ENCODE measurements at regions not wholly inside any gene's neighbourhood (a gene's known extent, or its start where the extent isn't known, plus 50 kb on each side); places are given as distances from the start of the nearest gene placed in this dataset.
A peak's percentile ranks its signal among the peaks of the same experiment; 100 is the strongest.

GRCh38 chr4:129623233-129623875 is 527.4 kb downstream of the C4orf33 start:
- FAIRE-seq (no peak), DNase-seq (ENCODE audit: low spot score in 2 of 2) (no peak)

- no peak for FAIRE-seq
Observed at GRCh38 chr4:129641179-129641578, 545.2 kb downstream of the C4orf33 start.

GRCh38 chr4:129645461-129645860 is 549.5 kb downstream of the C4orf33 start:
- FAIRE-seq (no peak), DNase-seq (ENCODE audit: low spot score in 2 of 2) (no peak)

More at GRCh38 chr4:129641179-129641578, 545.2 kb downstream of the C4orf33 start:
- DNase-seq (ENCODE audit: low spot score in 2 of 2) = peak in 1 of 2 donors; percentile 0

- FAIRE-seq = no peak
- DNase-seq (ENCODE audit: low spot score in 2 of 2) = no peak
Observed at GRCh38 chr4:129668092-129668491, 572.1 kb downstream of the C4orf33 start.

GRCh38 chr4:129672941-129673340 is 577.0 kb downstream of the C4orf33 start:
- FAIRE-seq (no peak), DNase-seq (ENCODE audit: low spot score in 2 of 2) (no peak)

GRCh38 chr4:129675036-129675435 is 579.1 kb downstream of the C4orf33 start:
- DNase-seq (ENCODE audit: low spot score in 2 of 2) (no peak), FAIRE-seq (no peak)

GRCh38 chr4:129676934-129677333 is 581.0 kb downstream of the C4orf33 start:
- DNase-seq (ENCODE audit: low spot score in 2 of 2) = no peak
- FAIRE-seq = no peak

GRCh38 chr4:129682586-129682985 is 586.6 kb downstream of the C4orf33 start:
- DNase-seq (ENCODE audit: low spot score in 2 of 2) = no peak

GRCh38 chr4:129707949-129708348 is 612.0 kb downstream of the C4orf33 start:
- DNase-seq (ENCODE audit: low spot score in 2 of 2) (no peak), FAIRE-seq (no peak)

More at GRCh38 chr4:129682586-129682985, 586.6 kb downstream of the C4orf33 start:
- FAIRE-seq = no peak

- FAIRE-seq (no peak), DNase-seq (ENCODE audit: low spot score in 2 of 2) (no peak)
Observed at GRCh38 chr4:129708784-129709183, 612.8 kb downstream of the C4orf33 start.

- FAIRE-seq (no peak), DNase-seq (ENCODE audit: low spot score in 2 of 2) (no peak)
Observed at GRCh38 chr4:129738175-129738574, 642.2 kb downstream of the C4orf33 start.

GRCh38 chr4:129747756-129748155 is 651.8 kb downstream of the C4orf33 start:
- DNase-seq (ENCODE audit: low spot score in 2 of 2) (no peak), FAIRE-seq (no peak)

GRCh38 chr4:129748991-129749390 is 653.0 kb downstream of the C4orf33 start:
- DNase-seq (ENCODE audit: low spot score in 2 of 2) = no peak
- no peak for FAIRE-seq

GRCh38 chr4:129751646-129752045 is 655.7 kb downstream of the C4orf33 start:
- DNase-seq (ENCODE audit: low spot score in 2 of 2) (no peak), FAIRE-seq (no peak)

- DNase-seq (ENCODE audit: low spot score in 2 of 2) (no peak), FAIRE-seq (no peak)
Observed at GRCh38 chr4:129783596-129783995, 687.6 kb downstream of the C4orf33 start.

GRCh38 chr4:129788486-129788885 is 692.5 kb downstream of the C4orf33 start:
- DNase-seq (ENCODE audit: low spot score in 2 of 2) (no peak), FAIRE-seq (no peak)

GRCh38 chr4:129804461-129804981 is 708.6 kb downstream of the C4orf33 start:
- FAIRE-seq (no peak), DNase-seq (ENCODE audit: low spot score in 2 of 2) (no peak)

- FAIRE-seq = no peak
- no peak for DNase-seq (ENCODE audit: low spot score in 2 of 2)
Observed at GRCh38 chr4:129806986-129807385, 711.0 kb downstream of the C4orf33 start.

GRCh38 chr4:129808242-129808641 is 712.3 kb downstream of the C4orf33 start:
- FAIRE-seq = no peak

GRCh38 chr4:129821073-129821472 is 725.1 kb downstream of the C4orf33 start:
- FAIRE-seq = no peak
- DNase-seq (ENCODE audit: low spot score in 2 of 2) = no peak

More at GRCh38 chr4:129808242-129808641, 712.3 kb downstream of the C4orf33 start:
- no peak for DNase-seq (ENCODE audit: low spot score in 2 of 2)

- no peak for DNase-seq (ENCODE audit: low spot score in 2 of 2)
- no peak for FAIRE-seq
Observed at GRCh38 chr4:129821963-129822362, 726.0 kb downstream of the C4orf33 start.

- DNase-seq (ENCODE audit: low spot score in 2 of 2) (no peak), FAIRE-seq (no peak)
Observed at GRCh38 chr4:129822701-129823100, 726.7 kb downstream of the C4orf33 start.
